ENCODE measurements at regions not wholly inside any gene's neighbourhood (a gene's known extent, or its start where the extent isn't known, plus 50 kb on each side); places are given as distances from the start of the nearest gene placed in this dataset.

GRCh38 chr2:194619366-194619765 lies 1037.7 kb upstream of the SLC39A10 start:
- Histone ChIP-seq H3K27me3 (no peaks in the 10 kb centered on the region), H3K4me3 (replicated peaks in 1 of 3) (no peak overlapping the region), H3K9me3 (no peaks in the 10 kb centered on the region), H3K27ac (no peak overlapping the region), H3K4me1 (no peaks in the 10 kb centered on the region), H3K36me3 (no peaks in the 10 kb centered on the region)
- intact Hi-C loops (cut with DNase I): no loop called here
- no peak for DNase-seq
- TF ChIP-seq CTCF (IDR thresholded peaks at IDR 0.05) (no peak), POLR2A (IDR thresholded peaks at IDR 0.05) (no peak)

GRCh38 chr2:194618432-194618831 lies 1038.6 kb upstream of the SLC39A10 start:
- TF ChIP-seq CTCF (IDR thresholded peaks at IDR 0.05) (no peak), POLR2A (IDR thresholded peaks at IDR 0.05) (no peak)
- Histone ChIP-seq H3K27ac (no peak overlapping the region), H3K9me3 (no peaks in the 10 kb centered on the region), H3K4me1 (no peaks in the 10 kb centered on the region), H3K27me3 (no peaks in the 10 kb centered on the region), H3K36me3 (no peaks in the 10 kb centered on the region), H3K4me3 (replicated peaks in 1 of 3) (no peak overlapping the region)
- intact Hi-C loops (cut with DNase I): no loop called here
- DNase-seq: no peak

- Histone ChIP-seq H3K27ac (no peak overlapping the region), H3K27me3 (no peaks in the 10 kb centered on the region), H3K4me1 (no peaks in the 10 kb centered on the region), H3K9me3 (no peaks in the 10 kb centered on the region), H3K36me3 (no peaks in the 10 kb centered on the region), H3K4me3 (replicated peaks in 1 of 3) (no peak overlapping the region)
- TF ChIP-seq POLR2A (IDR thresholded peaks at IDR 0.05) (no peak), CTCF (IDR thresholded peaks at IDR 0.05) (no peak)
- WGBS, 2 donors: 45 to 68% methylated on average over 1 of the region's 1 CpG
- intact Hi-C loops (cut with DNase I): no loop called here
- DNase-seq: no peak
These were observed 1040.7 kb upstream of the SLC39A10 start for GRCh38 chr2:194616334-194616733.

- no peaks in the 10 kb centered on the region for H3K4me1 ChIP-seq
- DNase-seq: no peak
- no peaks in the 10 kb centered on the region for H3K27me3 ChIP-seq
- H3K4me3 ChIP-seq (replicated peaks in 1 of 3): no peak overlapping the region
- TF ChIP-seq CTCF (IDR thresholded peaks at IDR 0.05): no peak
- TF ChIP-seq POLR2A (IDR thresholded peaks at IDR 0.05): no peak
- intact Hi-C loops (cut with DNase I): no loop called here
- H3K27ac ChIP-seq: no peak overlapping the region
- no peaks in the 10 kb centered on the region for H3K9me3 ChIP-seq
- H3K36me3 ChIP-seq: no peaks in the 10 kb centered on the region
These were observed 1046.7 kb upstream of the SLC39A10 start for GRCh38 chr2:194610297-194610696.

GRCh38 chr2:194603429-194603828 lies 1053.6 kb upstream of the SLC39A10 start:
- Histone ChIP-seq H3K4me1 (no peaks in the 10 kb centered on the region), H3K4me3 (replicated peaks in 1 of 3) (no peak overlapping the region), H3K36me3 (no peaks in the 10 kb centered on the region), H3K27ac (no peak overlapping the region), H3K9me3 (no peaks in the 10 kb centered on the region), H3K27me3 (no peaks in the 10 kb centered on the region)
- DNase-seq: no peak
- no peak for TF ChIP-seq CTCF (IDR thresholded peaks at IDR 0.05)
- no peak for TF ChIP-seq POLR2A (IDR thresholded peaks at IDR 0.05)
- intact Hi-C loops (cut with DNase I): no loop called here
- 75 to 98% methylated on average over 5 of the region's 5 CpGs for WGBS, 2 donors
